ENCODE measurements at regions not wholly inside any gene's neighbourhood (a gene's known extent, or its start where the extent isn't known, plus 50 kb on each side); places are given as distances from the start of the nearest gene placed in this dataset.

GRCh38 chr3:68173012-68173634 is 518.7 kb upstream of the SUCLG2 start:
- H3K27ac ChIP-seq (ENCODE audit: low read length): no peak overlapping the region
- no peaks in the 10 kb centered on the region for H3K36me3 ChIP-seq (ENCODE audit: control insufficient read depth, insufficient read depth, low read length)
- H3K4me1 ChIP-seq (ENCODE audit: control insufficient read depth, insufficient read depth, low read length): no peaks in the 10 kb centered on the region
- H3K27me3 ChIP-seq (ENCODE audit: control insufficient read depth, insufficient read depth, low read length): no peaks in the 10 kb centered on the region
- no peak overlapping the region for H3K4me3 ChIP-seq (ENCODE audit: low read length)
- no CpG with 5 or more reads among the region's 3 CpGs for WGBS (ENCODE audit: insufficient coverage, insufficient read length)
- DNase-seq (ENCODE audit: low read depth, low spot score): no peak
- no peaks in the 10 kb centered on the region; the same call in 1 of the 2 replicates for H3K9me3 ChIP-seq (ENCODE audit: control insufficient read depth, insufficient read depth, low read length)

GRCh38 chr3:68172039-68172438 is 517.6 kb upstream of the SUCLG2 start:
- WGBS (ENCODE audit: insufficient coverage, insufficient read length): no CpG with 5 or more reads among the region's 2 CpGs
- no peak for DNase-seq (ENCODE audit: low read depth, low spot score)
- H3K9me3 ChIP-seq (ENCODE audit: control insufficient read depth, insufficient read depth, low read length): no peaks in the 10 kb centered on the region; the same call in 1 of the 2 replicates
- H3K27ac ChIP-seq (ENCODE audit: low read length): no peak overlapping the region
- H3K36me3 ChIP-seq (ENCODE audit: control insufficient read depth, insufficient read depth, low read length): no peaks in the 10 kb centered on the region
- no peaks in the 10 kb centered on the region for H3K4me1 ChIP-seq (ENCODE audit: control insufficient read depth, insufficient read depth, low read length)
- H3K27me3 ChIP-seq (ENCODE audit: control insufficient read depth, insufficient read depth, low read length): no peaks in the 10 kb centered on the region
- no peak overlapping the region for H3K4me3 ChIP-seq (ENCODE audit: low read length)

- Histone ChIP-seq H3K4me1 (ENCODE audit: control insufficient read depth, insufficient read depth, low read length) (no peaks in the 10 kb centered on the region; the same call in 1 of the 2 replicates), H3K4me3 (ENCODE audit: low read length) (no peak overlapping the region), H3K27ac (ENCODE audit: low read length) (no peak overlapping the region), H3K36me3 (ENCODE audit: control insufficient read depth, insufficient read depth, low read length) (no peaks in the 10 kb centered on the region), H3K27me3 (ENCODE audit: control insufficient read depth, insufficient read depth, low read length) (no peaks in the 10 kb centered on the region), H3K9me3 (ENCODE audit: control insufficient read depth, insufficient read depth, low read length) (no peaks in the 10 kb centered on the region)
- no peak for DNase-seq (ENCODE audit: low read depth, low spot score)
- WGBS (ENCODE audit: insufficient coverage, insufficient read length): no CpG with 5 or more reads among the region's 1 CpG
These were observed 509.6 kb upstream of the SUCLG2 start for GRCh38 chr3:68163968-68164367.

GRCh38 chr3:68163062-68163461 is 508.6 kb upstream of the SUCLG2 start:
- no peaks in the 10 kb centered on the region for H3K27me3 ChIP-seq (ENCODE audit: control insufficient read depth, insufficient read depth, low read length)
- no peak overlapping the region for H3K4me3 ChIP-seq (ENCODE audit: low read length)
- no peak overlapping the region for H3K27ac ChIP-seq (ENCODE audit: low read length)
- no peaks in the 10 kb centered on the region for H3K36me3 ChIP-seq (ENCODE audit: control insufficient read depth, insufficient read depth, low read length)
- no peak for DNase-seq (ENCODE audit: low read depth, low spot score)
- H3K9me3 ChIP-seq (ENCODE audit: control insufficient read depth, insufficient read depth, low read length): no peaks in the 10 kb centered on the region
- no CpG with 5 or more reads among the region's 2 CpGs for WGBS (ENCODE audit: insufficient coverage, insufficient read length)
- no peaks in the 10 kb centered on the region; the same call in 1 of the 2 replicates for H3K4me1 ChIP-seq (ENCODE audit: control insufficient read depth, insufficient read depth, low read length)

- no peak overlapping the region for H3K27ac ChIP-seq (ENCODE audit: low read length)
- no peaks in the 10 kb centered on the region for H3K9me3 ChIP-seq (ENCODE audit: control insufficient read depth, insufficient read depth, low read length)
- H3K36me3 ChIP-seq (ENCODE audit: control insufficient read depth, insufficient read depth, low read length): no peaks in the 10 kb centered on the region
- H3K4me3 ChIP-seq (ENCODE audit: low read length): no peak overlapping the region
- H3K27me3 ChIP-seq (ENCODE audit: control insufficient read depth, insufficient read depth, low read length): no peaks in the 10 kb centered on the region
- no peak for DNase-seq (ENCODE audit: low read depth, low spot score)
- H3K4me1 ChIP-seq (ENCODE audit: control insufficient read depth, insufficient read depth, low read length): no peaks in the 10 kb centered on the region; the same call in 1 of the 2 replicates
These were observed 508.2 kb upstream of the SUCLG2 start for GRCh38 chr3:68162644-68163043.

- WGBS (ENCODE audit: insufficient coverage, insufficient read length): no CpG with 5 or more reads among the region's 2 CpGs
- DNase-seq (ENCODE audit: low read depth, low spot score): no peak
- no peak overlapping the region for H3K4me3 ChIP-seq (ENCODE audit: low read length)
These were observed 496.9 kb upstream of the SUCLG2 start for GRCh38 chr3:68151359-68151758.

GRCh38 chr3:68148447-68148846 is 494.0 kb upstream of the SUCLG2 start:
- no peak overlapping the region for H3K27ac ChIP-seq (ENCODE audit: low read length)
- no peaks in the 10 kb centered on the region for H3K9me3 ChIP-seq (ENCODE audit: control insufficient read depth, insufficient read depth, low read length)
- no peak for DNase-seq (ENCODE audit: low read depth, low spot score)
- H3K36me3 ChIP-seq (ENCODE audit: control insufficient read depth, insufficient read depth, low read length): no peaks in the 10 kb centered on the region
- no peaks in the 10 kb centered on the region for H3K4me1 ChIP-seq (ENCODE audit: control insufficient read depth, insufficient read depth, low read length)
- no peak overlapping the region for H3K4me3 ChIP-seq (ENCODE audit: low read length)
- H3K27me3 ChIP-seq (ENCODE audit: control insufficient read depth, insufficient read depth, low read length): no peaks in the 10 kb centered on the region
- WGBS (ENCODE audit: insufficient coverage, insufficient read length): no CpG with 5 or more reads among the region's 5 CpGs

More at GRCh38 chr3:68151359-68151758, 496.9 kb upstream of the SUCLG2 start:
- Histone ChIP-seq H3K27me3 (ENCODE audit: control insufficient read depth, insufficient read depth, low read length) (no peaks in the 10 kb centered on the region), H3K4me1 (ENCODE audit: control insufficient read depth, insufficient read depth, low read length) (no peaks in the 10 kb centered on the region), H3K27ac (ENCODE audit: low read length) (no peak overlapping the region), H3K36me3 (ENCODE audit: control insufficient read depth, insufficient read depth, low read length) (no peaks in the 10 kb centered on the region), H3K9me3 (ENCODE audit: control insufficient read depth, insufficient read depth, low read length) (no peaks in the 10 kb centered on the region)

GRCh38 chr3:68142441-68142840 is 488.0 kb upstream of the SUCLG2 start:
- no CpG with 5 or more reads among the region's 2 CpGs for WGBS (ENCODE audit: insufficient coverage, insufficient read length)
- H3K4me1 ChIP-seq (ENCODE audit: control insufficient read depth, insufficient read depth, low read length): no peaks in the 10 kb centered on the region
- H3K27ac ChIP-seq (ENCODE audit: low read length): no peak overlapping the region
- DNase-seq (ENCODE audit: low read depth, low spot score): no peak
- no peak overlapping the region for H3K4me3 ChIP-seq (ENCODE audit: low read length)
- H3K27me3 ChIP-seq (ENCODE audit: control insufficient read depth, insufficient read depth, low read length): no peaks in the 10 kb centered on the region
- H3K9me3 ChIP-seq (ENCODE audit: control insufficient read depth, insufficient read depth, low read length): no peaks in the 10 kb centered on the region
- no peaks in the 10 kb centered on the region for H3K36me3 ChIP-seq (ENCODE audit: control insufficient read depth, insufficient read depth, low read length)

- no peak overlapping the region for H3K27ac ChIP-seq (ENCODE audit: low read length)
- H3K4me3 ChIP-seq (ENCODE audit: low read length): no peak overlapping the region
- H3K27me3 ChIP-seq (ENCODE audit: control insufficient read depth, insufficient read depth, low read length): no peaks in the 10 kb centered on the region
- H3K36me3 ChIP-seq (ENCODE audit: control insufficient read depth, insufficient read depth, low read length): no peaks in the 10 kb centered on the region
- H3K4me1 ChIP-seq (ENCODE audit: control insufficient read depth, insufficient read depth, low read length): peaks cover 2% of the 10 kb centered on the region; the same call in 1 of the 2 replicates
- WGBS (ENCODE audit: insufficient coverage, insufficient read length): no CpG with 5 or more reads among the region's 3 CpGs
- DNase-seq (ENCODE audit: low read depth, low spot score): no peak
- no peaks in the 10 kb centered on the region for H3K9me3 ChIP-seq (ENCODE audit: control insufficient read depth, insufficient read depth, low read length)
These were observed 485.5 kb upstream of the SUCLG2 start for GRCh38 chr3:68139897-68140296.

- H3K9me3 ChIP-seq (ENCODE audit: control insufficient read depth, insufficient read depth, low read length): no peaks in the 10 kb centered on the region
These were observed 482.0 kb upstream of the SUCLG2 start for GRCh38 chr3:68136411-68136810.

GRCh38 chr3:68135067-68135466 is 480.7 kb upstream of the SUCLG2 start:
- Histone ChIP-seq H3K36me3 (ENCODE audit: control insufficient read depth, insufficient read depth, low read length) (no peaks in the 10 kb centered on the region), H3K27ac (ENCODE audit: low read length) (no peak overlapping the region), H3K27me3 (ENCODE audit: control insufficient read depth, insufficient read depth, low read length) (no peaks in the 10 kb centered on the region), H3K4me3 (ENCODE audit: low read length) (no peak overlapping the region), H3K4me1 (ENCODE audit: control insufficient read depth, insufficient read depth, low read length) (peaks cover 2% of the 10 kb centered on the region; the same call in 1 of the 2 replicates), H3K9me3 (ENCODE audit: control insufficient read depth, insufficient read depth, low read length) (no peaks in the 10 kb centered on the region)
- no peak for DNase-seq (ENCODE audit: low read depth, low spot score)
- no CpG with 5 or more reads among the region's 1 CpG for WGBS (ENCODE audit: insufficient coverage, insufficient read length)

More at GRCh38 chr3:68136411-68136810, 482.0 kb upstream of the SUCLG2 start:
- Histone ChIP-seq H3K4me1 (ENCODE audit: control insufficient read depth, insufficient read depth, low read length) (peaks cover 2% of the 10 kb centered on the region; the same call in 1 of the 2 replicates), H3K27me3 (ENCODE audit: control insufficient read depth, insufficient read depth, low read length) (no peaks in the 10 kb centered on the region), H3K36me3 (ENCODE audit: control insufficient read depth, insufficient read depth, low read length) (no peaks in the 10 kb centered on the region), H3K27ac (ENCODE audit: low read length) (no peak overlapping the region), H3K4me3 (ENCODE audit: low read length) (no peak overlapping the region)
- no CpG with 5 or more reads among the region's 7 CpGs for WGBS (ENCODE audit: insufficient coverage, insufficient read length)
- DNase-seq (ENCODE audit: low read depth, low spot score): no peak

Measured in iPS DF 6.9 (cell line).